SU-DHL-6 (cell line): ENCODE measurements at regions not wholly inside any gene's neighbourhood (a gene's known extent, or its start where the extent isn't known, plus 50 kb on each side); places are given as distances from the start of the nearest gene placed in this dataset.

Experiments used
- H2AFZ ChIP-seq: fragments of 200-600 bp; sonication (generic); 2 replicates; pipeline ENCODE4 v1.6.1; 2014; ENCODE audit warnings: low read depth, mild to moderate bottlenecking, moderate library complexity, mixed read lengths, antibody characterized with exemption, low read length; ENCODE audit not compliant: severe bottlenecking
- H3F3A ChIP-seq: fragments of 200-600 bp; shearing (Covaris generic); 2 replicates; pipeline ENCODE4 v1.6.0; 2016; ENCODE audit warnings: antibody characterized with exemption, mild to moderate bottlenecking; ENCODE audit not compliant: insufficient read depth
- H3K27ac ChIP-seq: fragments of 200-600 bp; sonication (generic); 2 replicates; pipeline ENCODE4 v1.5.1; 2016; ENCODE audit warnings: low read depth, mild to moderate bottlenecking, low read length, moderate library complexity, mixed read lengths
- H3K27me3 ChIP-seq: fragments of 200-600 bp; sonication (generic), shearing (Covaris generic); 2 replicates; pipeline ENCODE4 v1.6.0; 2014; ENCODE audit warnings: mild to moderate bottlenecking, low read length
- H3K36me3 ChIP-seq: fragments of 200-600 bp; sonication (generic); 2 replicates; pipeline ENCODE4 v1.6.1; 2014; ENCODE audit warnings: mild to moderate bottlenecking, low read length, mixed read lengths
- H3K4me2 ChIP-seq: fragments of 300-600, 200-600 bp; shearing (Covaris generic), sonication (generic); 2 replicates; pipeline ENCODE4 v1.6.0; 2014; ENCODE audit warnings: low read length, low read depth, mild to moderate bottlenecking; ENCODE audit not compliant: poor library complexity, severe bottlenecking
- H3K4me3 ChIP-seq: fragments of 200-600 bp; sonication (generic); 2 replicates; pipeline ENCODE4 v1.5.1; 2014; ENCODE audit warnings: antibody characterized with exemption, low read length, mild to moderate bottlenecking, mixed read lengths; ENCODE audit not compliant: insufficient read depth, poor library complexity, severe bottlenecking
- H3K79me2 ChIP-seq: fragments of 200-600 bp; sonication (generic); 2 replicates; pipeline ENCODE4 v1.6.1; 2014; ENCODE audit warnings: mild to moderate bottlenecking, low read length, moderate library complexity; ENCODE audit not compliant: insufficient read depth
- H3K9ac ChIP-seq: fragments of 200-600 bp; sonication (generic); 2 replicates; pipeline ENCODE4 v1.7.0; 2014; ENCODE audit warnings: mild to moderate bottlenecking, low read length
- H3K9me2 ChIP-seq: fragments of 200-600 bp; sonication (generic); replicated peaks from 2 replicates; pipeline ENCODE4 v1.6.1; 2014; ENCODE audit warnings: low read length; ENCODE audit not compliant: insufficient read depth
- H3K9me3 ChIP-seq: fragments of 200-600 bp; sonication (generic); 2 replicates; pipeline ENCODE4 v1.6.1; 2014; ENCODE audit warnings: low read length, mixed read lengths; ENCODE audit not compliant: insufficient read depth
- H4K20me1 ChIP-seq: fragments of 200-600 bp; sonication (generic); 2 replicates; pipeline ENCODE4 v1.6.1; 2014; ENCODE audit warnings: low read depth, mild to moderate bottlenecking, antibody characterized with exemption, low read length, moderate library complexity, mixed read lengths
- EZH2phosphoT487 ChIP-seq: fragments of 200-600 bp; sonication (generic), shearing (Covaris generic); conservative IDR thresholded peaks from 2 replicates; pipeline ENCODE4 v1.6.1; 2018; ENCODE audit warnings: mild to moderate bottlenecking, antibody characterized with exemption, low read length, moderate library complexity, mixed read lengths
- TF ChIP-seq, protein P1 (sequence below): fragments of 200-600 bp; sonication (generic); IDR thresholded peaks from one replicate; pipeline ENCODE4 v1.5.1; 2017; ENCODE audit warnings: antibody characterized with exemption, mild to moderate bottlenecking, low read length, moderate library complexity; ENCODE audit not compliant: insufficient read depth, poor library complexity, severe bottlenecking

DNA sequence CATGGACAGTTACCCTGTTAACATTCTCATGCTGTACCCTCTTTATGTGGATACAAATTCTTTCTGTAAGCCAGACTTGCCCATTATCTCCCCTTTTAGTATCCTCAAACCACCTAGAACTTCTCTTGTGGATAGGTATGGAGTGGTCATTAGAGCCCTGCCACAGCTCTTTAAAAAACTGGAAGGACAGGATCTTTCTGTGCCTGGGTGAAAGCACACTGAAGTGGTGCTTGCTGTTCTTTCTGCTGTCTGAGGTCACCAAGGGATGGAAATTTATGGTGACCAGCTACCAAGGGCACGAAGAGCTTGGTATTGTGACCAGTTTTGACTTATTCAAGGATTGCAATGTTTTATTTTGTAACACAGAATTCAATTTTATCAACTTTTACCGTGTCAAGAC lies 344.2 kb downstream of the CBLL2 start:
- H3K9me3 ChIP-seq = no peaks in the 10 kb centered on the region
- H3F3A ChIP-seq = no peaks in the 10 kb centered on the region
- no peak overlapping the region for H3K27ac ChIP-seq
- TF ChIP-seq EZH2phosphoT487 = no peak
- TF ChIP-seq, protein P1, sequence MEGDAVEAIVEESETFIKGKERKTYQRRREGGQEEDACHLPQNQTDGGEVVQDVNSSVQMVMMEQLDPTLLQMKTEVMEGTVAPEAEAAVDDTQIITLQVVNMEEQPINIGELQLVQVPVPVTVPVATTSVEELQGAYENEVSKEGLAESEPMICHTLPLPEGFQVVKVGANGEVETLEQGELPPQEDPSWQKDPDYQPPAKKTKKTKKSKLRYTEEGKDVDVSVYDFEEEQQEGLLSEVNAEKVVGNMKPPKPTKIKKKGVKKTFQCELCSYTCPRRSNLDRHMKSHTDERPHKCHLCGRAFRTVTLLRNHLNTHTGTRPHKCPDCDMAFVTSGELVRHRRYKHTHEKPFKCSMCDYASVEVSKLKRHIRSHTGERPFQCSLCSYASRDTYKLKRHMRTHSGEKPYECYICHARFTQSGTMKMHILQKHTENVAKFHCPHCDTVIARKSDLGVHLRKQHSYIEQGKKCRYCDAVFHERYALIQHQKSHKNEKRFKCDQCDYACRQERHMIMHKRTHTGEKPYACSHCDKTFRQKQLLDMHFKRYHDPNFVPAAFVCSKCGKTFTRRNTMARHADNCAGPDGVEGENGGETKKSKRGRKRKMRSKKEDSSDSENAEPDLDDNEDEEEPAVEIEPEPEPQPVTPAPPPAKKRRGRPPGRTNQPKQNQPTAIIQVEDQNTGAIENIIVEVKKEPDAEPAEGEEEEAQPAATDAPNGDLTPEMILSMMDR = no peak
- H3K9ac ChIP-seq = no peak overlapping the region
- no peaks in the 10 kb centered on the region for H3K27me3 ChIP-seq
- H3K4me2 ChIP-seq = no peak overlapping the region
- no peaks in the 10 kb centered on the region for H3K79me2 ChIP-seq
- H3K4me3 ChIP-seq = no peak overlapping the region
- no peaks in the 10 kb centered on the region for H3K36me3 ChIP-seq
- H4K20me1 ChIP-seq = no peaks in the 10 kb centered on the region
- H2AFZ ChIP-seq = no peak overlapping the region
- no peaks in the 10 kb centered on the region for H3K9me2 ChIP-seq

DNA sequence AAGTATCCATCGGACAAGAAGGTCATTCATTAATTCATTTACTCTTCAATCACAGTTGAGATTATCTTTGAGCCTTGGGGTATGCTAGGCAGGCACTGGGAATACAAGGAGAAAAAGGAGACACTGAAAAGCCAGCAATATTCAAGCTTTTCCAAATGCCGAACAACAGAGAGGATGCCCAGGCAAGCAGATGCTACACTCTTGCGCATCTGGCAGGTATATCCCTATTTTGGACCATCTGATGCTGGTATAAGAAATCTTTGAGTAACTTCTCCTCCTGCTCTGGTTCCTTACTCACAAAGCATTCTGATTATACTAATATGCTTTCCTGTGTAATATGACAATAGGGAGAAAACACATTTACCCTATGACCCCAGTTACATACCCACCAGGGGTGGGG lies 354.9 kb downstream of the CBLL2 start:
- TF ChIP-seq, protein P1 = no peak
- TF ChIP-seq EZH2phosphoT487 = no peak
- no peaks in the 10 kb centered on the region for H3K36me3 ChIP-seq
- no peaks in the 10 kb centered on the region for H3K27me3 ChIP-seq
- no peak overlapping the region for H3K9ac ChIP-seq
- no peaks in the 10 kb centered on the region for H4K20me1 ChIP-seq
- no peaks in the 10 kb centered on the region for H3F3A ChIP-seq
- H3K9me2 ChIP-seq = no peaks in the 10 kb centered on the region
- H3K79me2 ChIP-seq = no peaks in the 10 kb centered on the region
- no peak overlapping the region for H3K4me2 ChIP-seq
- H2AFZ ChIP-seq = no peak overlapping the region
- no peak overlapping the region for H3K4me3 ChIP-seq
- no peak overlapping the region for H3K27ac ChIP-seq
- H3K9me3 ChIP-seq = no peaks in the 10 kb centered on the region

DNA sequence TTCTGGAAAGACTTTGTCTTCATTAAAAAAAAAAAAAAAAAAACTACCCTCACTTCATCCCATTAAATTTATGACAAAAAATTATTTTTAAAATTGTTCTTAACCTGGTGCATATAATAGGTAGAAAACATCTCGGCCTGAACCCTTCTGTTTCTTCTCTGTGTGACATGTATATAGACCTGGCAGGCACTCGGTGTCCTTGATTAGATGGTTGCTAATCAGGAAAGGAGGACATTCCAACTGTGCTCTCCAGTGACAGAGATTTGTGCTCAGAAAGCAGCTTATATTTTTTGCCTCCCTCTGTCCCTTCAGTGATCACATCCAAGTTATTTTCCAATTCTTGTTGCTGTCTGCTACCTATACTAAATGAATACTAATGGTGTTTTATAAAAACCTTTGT lies 355.6 kb downstream of the CBLL2 start:
- H4K20me1 ChIP-seq = no peaks in the 10 kb centered on the region
- H3K4me3 ChIP-seq = no peak overlapping the region
- H3K9ac ChIP-seq = no peak overlapping the region
- no peaks in the 10 kb centered on the region for H3F3A ChIP-seq
- no peak overlapping the region for H3K4me2 ChIP-seq
- H2AFZ ChIP-seq = no peak overlapping the region
- no peaks in the 10 kb centered on the region for H3K36me3 ChIP-seq
- no peaks in the 10 kb centered on the region for H3K9me2 ChIP-seq
- H3K27me3 ChIP-seq = no peaks in the 10 kb centered on the region
- no peak for TF ChIP-seq EZH2phosphoT487
- TF ChIP-seq, protein P1 = no peak
- H3K9me3 ChIP-seq = no peaks in the 10 kb centered on the region
- H3K27ac ChIP-seq = no peak overlapping the region
- H3K79me2 ChIP-seq = no peaks in the 10 kb centered on the region
